DMS153 treated with DMSO at 0.1 percent for 48 hours (cell line): ENCODE measurements at regions not wholly inside any gene's neighbourhood (a gene's known extent, or its start where the extent isn't known, plus 50 kb on each side); places are given as distances from the start of the nearest gene placed in this dataset.

ENCODE experiments used
- DNase-seq: peaks from one replicate; lab custom pipeline; 2025; ENCODE audit not compliant: unreplicated experiment; lab: John Stamatoyannopoulos, UW

GRCh38 chr6:114398481-114398880, 55.7 kb upstream of the HS3ST5 start:
- no peak for DNase-seq
